SK-N-SH treated with all-trans-retinoic acid at 6 μM for 48 hours (cell line): ENCODE measurements at regions not wholly inside any gene's neighbourhood (a gene's known extent, or its start where the extent isn't known, plus 50 kb on each side); places are given as distances from the start of the nearest gene placed in this dataset.

Source experiments
- BACH2 ChIP-seq: fragments of 250-450 bp; sonication (Bioruptor Pico); IDR thresholded peaks from 2 replicates; pipeline ENCODE4 v1.9.0; 2021; ENCODE audit warnings: mild to moderate bottlenecking, borderline replicate concordance
- CSDC2 ChIP-seq: fragments of 250-450 bp; sonication (Bioruptor Pico); IDR thresholded peaks from 2 replicates; pipeline ENCODE4 v1.5.0; 2020; ENCODE audit warnings: mild to moderate bottlenecking, moderate library complexity
- OSR1 ChIP-seq: fragments of 250-450 bp; sonication (Bioruptor Pico); IDR thresholded peaks from 2 replicates; pipeline ENCODE4 v1.8.0; 2022; ENCODE audit warnings: moderate library complexity, mild to moderate bottlenecking, inconsistent platforms
- PATZ1 ChIP-seq: fragments of 250-450 bp; sonication (Bioruptor Pico); IDR thresholded peaks from 2 replicates; pipeline ENCODE4 v1.8.0; 2020; ENCODE audit warnings: mild to moderate bottlenecking, moderate library complexity, borderline replicate concordance
- RARB ChIP-seq: fragments of 250-450 bp; sonication (Bioruptor Pico); IDR thresholded peaks from 2 replicates; pipeline ENCODE4 v1.8.0; 2021; ENCODE audit warnings: mild to moderate bottlenecking, moderate library complexity
- SNAI2 ChIP-seq: fragments of 250-450 bp; sonication (Bioruptor Pico); IDR thresholded peaks from 2 replicates; pipeline ENCODE4 v1.5.0; 2020; ENCODE audit warnings: mild to moderate bottlenecking, moderate library complexity
- TCF4 ChIP-seq: fragments of 250-450 bp; sonication (Bioruptor Pico); IDR thresholded peaks from 2 replicates; pipeline ENCODE4 v1.8.0; 2021; ENCODE audit warnings: mild to moderate bottlenecking, moderate library complexity, borderline replicate concordance
- ZC3H10 ChIP-seq: fragments of 250-450 bp; sonication (Bioruptor Pico); IDR thresholded peaks from 2 replicates; pipeline ENCODE4 v1.5.1; 2021; ENCODE audit warnings: mild to moderate bottlenecking, moderate library complexity
- ZFP30 ChIP-seq: fragments of 450-650 bp; formaldehyde crosslinking; IDR thresholded peaks from 2 replicates; pipeline ENCODE4 v1.5.0; 2022; ENCODE audit warnings: mild to moderate bottlenecking, moderate library complexity
- ZNF565 ChIP-seq: fragments of 450-650 bp; formaldehyde crosslinking; conservative IDR thresholded peaks from 2 replicates; pipeline ENCODE4 v1.5.0; 2020; ENCODE audit warnings: low read depth, mild to moderate bottlenecking, moderate library complexity
- ZNF70 ChIP-seq: fragments of 450-650 bp; formaldehyde crosslinking; IDR thresholded peaks from 2 replicates; pipeline ENCODE4 v1.5.0; 2020; ENCODE audit warnings: mild to moderate bottlenecking, moderate library complexity
- ZNF8 ChIP-seq: fragments of 450-650 bp; formaldehyde crosslinking; IDR thresholded peaks from 2 replicates; pipeline ENCODE4 v1.5.0; 2020; ENCODE audit warnings: mild to moderate bottlenecking, moderate library complexity

DNA sequence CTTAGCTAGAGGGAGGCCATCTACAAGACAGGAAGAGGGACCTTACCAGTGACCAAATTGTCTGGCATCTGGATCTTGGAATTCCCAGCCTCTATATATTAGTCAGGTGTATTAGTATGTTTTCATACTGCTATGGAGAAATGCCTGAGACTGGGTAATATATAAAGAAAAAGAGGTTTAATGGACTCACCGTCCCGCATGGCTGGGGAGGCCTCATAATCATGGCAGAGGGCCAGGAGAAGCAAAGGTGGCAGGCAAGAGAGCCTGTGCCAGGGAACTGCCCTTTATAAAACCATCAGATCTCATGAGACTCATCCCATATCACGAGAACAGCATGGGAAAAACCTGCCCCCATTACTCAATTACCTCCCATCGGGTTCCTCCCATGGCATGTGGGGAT is 500.2 kb downstream of the SHISA9 start:
- TF ChIP-seq ZC3H10 (CRISPR knock-in tag) (no peak), ZNF70 (CRISPR knock-in tag) (no peak), BACH2 (CRISPR knock-in tag) (no peak), SNAI2 (CRISPR knock-in tag) (no peak), PATZ1 (CRISPR knock-in tag) (no peak), ZNF8 (no peak), RARB (no peak), CSDC2 (no peak), TCF4 (no peak), ZNF565 (CRISPR knock-in tag) (no peak), ZFP30 (CRISPR knock-in tag) (no peak), OSR1 (CRISPR knock-in tag) (no peak)
